CD4-positive, alpha-beta T cell treated with Interleukin-4 for 4 hours (primary cell): ENCODE measurements at regions not wholly inside any gene's neighbourhood (a gene's known extent, or its start where the extent isn't known, plus 50 kb on each side); places are given as distances from the start of the nearest gene placed in this dataset.
A peak's percentile ranks its signal among the peaks of the same experiment; 100 is the strongest.

ENCODE experiments used
- DNase-seq: peaks from one replicate; pipeline ENCODE4 v3.0.0-alpha.2; 2020

- no peak for DNase-seq
Observed at GRCh38 chr3:124654470-124654845, 75.8 kb upstream of the UMPS start.

GRCh38 chr3:124656531-124656930, 73.7 kb upstream of the UMPS start:
- no peak for DNase-seq

- no peak for DNase-seq
Observed at GRCh38 chr3:124657138-124657537, 73.1 kb upstream of the UMPS start.

- no peak for DNase-seq
Observed at GRCh38 chr3:124658270-124658669, 72.0 kb upstream of the UMPS start.

DNA sequence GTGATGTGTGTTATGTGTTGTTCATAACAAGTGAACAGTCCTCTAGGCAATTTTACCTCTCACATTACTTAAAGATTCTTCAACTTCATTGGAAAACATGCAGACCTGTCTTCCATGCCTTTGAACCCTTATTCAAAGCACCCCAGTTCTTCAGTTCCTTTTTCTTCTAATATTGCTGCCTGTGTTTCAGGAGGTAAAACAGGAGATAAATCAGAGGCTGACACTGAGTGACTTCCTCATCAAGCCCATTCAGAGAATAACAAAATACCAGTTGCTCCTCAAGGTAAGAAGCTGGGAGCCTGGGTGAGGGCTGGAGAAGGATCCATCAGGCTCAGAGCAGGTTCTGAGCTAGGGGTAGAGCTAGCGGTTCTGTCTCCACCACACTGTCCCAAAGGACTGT, 71.1 kb upstream of the UMPS start:
- DNase-seq, result no peak

- DNase-seq, result no peak
Observed at GRCh38 chr3:124660599-124660998, 69.7 kb upstream of the UMPS start.

DNA sequence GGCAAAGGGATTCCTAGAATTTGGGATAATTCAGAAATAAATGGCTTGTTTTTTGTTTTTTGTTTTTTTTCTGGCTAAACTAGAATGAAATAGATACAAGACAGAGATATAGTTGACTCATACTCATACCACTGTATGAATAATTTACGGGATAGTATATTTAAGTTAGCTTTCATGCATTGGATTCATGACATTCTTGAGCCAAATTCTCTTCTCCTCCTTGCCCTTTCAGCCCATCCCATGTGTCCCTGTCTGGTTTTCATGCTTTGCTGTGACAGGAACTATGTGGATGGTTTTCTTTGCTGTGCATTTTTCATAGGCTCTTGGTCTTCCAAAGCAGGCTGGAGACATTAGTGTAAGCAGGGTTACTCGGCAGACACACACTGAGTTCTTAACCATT, 66.6 kb upstream of the UMPS start:
- no peak for DNase-seq

GRCh38 chr3:124664804-124665203, 65.4 kb upstream of the UMPS start:
- no peak for DNase-seq

DNA sequence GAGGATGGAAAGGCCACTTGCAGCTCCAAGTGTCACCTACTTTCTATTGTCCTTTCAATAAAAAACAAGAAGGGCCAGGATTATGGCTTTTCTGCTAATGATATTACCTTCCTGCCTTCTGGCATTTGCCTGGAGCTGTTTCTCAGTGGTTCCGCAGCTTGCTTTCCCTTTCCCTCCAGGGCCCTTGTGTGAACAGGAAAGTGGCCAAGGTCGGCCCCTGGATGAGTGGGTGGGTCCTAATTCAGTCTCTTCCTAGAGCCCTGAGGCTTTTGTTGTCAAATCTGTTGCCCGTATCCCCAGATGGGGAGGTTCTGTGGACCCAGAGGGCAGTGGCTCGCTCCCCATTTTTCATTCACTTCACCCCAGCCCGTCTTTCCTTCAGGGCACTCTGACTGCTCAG, 64.2 kb upstream of the UMPS start:
- no peak for DNase-seq

GRCh38 chr3:124669470-124669869, 60.8 kb upstream of the UMPS start:
- DNase-seq, result no peak

DNA sequence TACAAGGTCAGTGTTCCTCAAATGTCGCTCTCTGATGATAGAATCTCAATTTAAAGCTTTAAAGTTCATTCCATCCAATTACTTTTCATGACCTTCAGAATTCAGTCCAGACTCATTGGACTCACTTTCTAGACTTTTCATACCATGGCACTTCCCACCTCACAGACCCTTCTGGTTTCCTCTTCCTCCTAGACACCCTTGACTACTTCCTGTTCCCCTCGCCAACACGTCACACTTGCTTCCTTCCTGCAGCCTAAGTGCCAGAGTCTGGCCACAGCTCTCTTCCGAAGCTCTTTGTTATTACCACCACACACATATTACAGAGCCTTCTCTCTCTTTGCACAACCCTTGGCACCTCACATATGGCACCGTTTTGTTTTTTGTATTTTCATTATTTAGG, 59.1 kb upstream of the UMPS start:
- peak; percentile 28 for DNase-seq

DNA sequence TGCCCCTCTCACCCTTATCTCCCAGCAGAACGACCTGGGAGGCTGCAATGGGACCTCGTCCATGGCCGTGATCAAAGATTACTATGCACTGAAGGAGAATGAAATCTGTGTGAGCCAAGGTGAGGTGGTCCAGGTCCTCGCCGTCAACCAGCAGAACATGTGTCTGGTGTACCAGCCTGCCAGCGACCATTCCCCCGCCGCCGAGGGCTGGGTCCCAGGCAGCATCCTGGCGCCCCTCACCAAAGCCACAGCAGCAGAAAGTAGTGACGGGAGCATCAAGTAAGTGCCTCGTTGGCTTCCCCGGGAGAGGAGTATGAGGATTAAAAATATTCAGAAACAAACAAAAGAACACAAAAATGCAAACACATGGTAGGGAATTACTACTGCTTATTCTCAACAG, 55.9 kb upstream of the UMPS start:
- DNase-seq, result no peak

- DNase-seq, result no peak
Observed at GRCh38 chr3:124676236-124676635, 54.0 kb upstream of the UMPS start.

GRCh38 chr3:124679048-124679638, 51.1 kb upstream of the UMPS start:
- no peak for DNase-seq
